Hepatocyte (in vitro differentiated cells): ENCODE measurements at regions not wholly inside any gene's neighbourhood (a gene's known extent, or its start where the extent isn't known, plus 50 kb on each side); places are given as distances from the start of the nearest gene placed in this dataset.

ENCODE experiments used
- CTCF ChIP-seq: fragments of 200-600 bp; sonication (generic); IDR thresholded peaks from 2 replicates; pipeline ENCODE4 v1.5.1; 2016; ENCODE audit warnings: antibody characterized with exemption, mild to moderate bottlenecking; ENCODE audit not compliant: poor library complexity
- EZH2 ChIP-seq: fragments of 200-600 bp; sonication (generic); IDR thresholded peaks from 2 replicates; pipeline ENCODE4 v1.6.1; 2016; ENCODE audit warnings: antibody characterized with exemption, mild to moderate bottlenecking, borderline replicate concordance

- TF ChIP-seq EZH2 (no peak), CTCF (no peak)
Observed at GRCh38 chr1:168379104-168379860, 98.6 kb downstream of the TBX19 start.
